Neural cell (in vitro differentiated cells): ENCODE measurements at regions not wholly inside any gene's neighbourhood (a gene's known extent, or its start where the extent isn't known, plus 50 kb on each side); places are given as distances from the start of the nearest gene placed in this dataset.

ENCODE experiments used
- H2AFZ ChIP-seq: fragments of 200-600, 300-800 bp; sonication (generic), shearing (Covaris generic); 2 replicates; pipeline ENCODE4 v1.6.0; 2014; ENCODE audit warnings: low read depth, mild to moderate bottlenecking, antibody characterized with exemption, low read length, moderate library complexity
- H3F3A ChIP-seq: fragments of 200-600 bp; shearing (Covaris generic); 2 replicates; pipeline ENCODE4 v1.6.1; 2016; ENCODE audit warnings: mild to moderate bottlenecking, moderate library complexity, mixed read lengths, antibody characterized with exemption, low read length; ENCODE audit not compliant: insufficient read depth, poor library complexity, severe bottlenecking
- H3K27ac ChIP-seq: fragments of 200-600, 300-800 bp; sonication (generic), shearing (Covaris generic); 2 replicates; pipeline ENCODE4 v1.5.1; 2014; ENCODE audit warnings: mild to moderate bottlenecking, low read length, moderate library complexity
- H3K27me3 ChIP-seq: fragments of 300-800, 200-600 bp; sonication (generic), shearing (Covaris generic); 2 replicates; pipeline ENCODE4 v1.6.0; 2014; ENCODE audit warnings: mild to moderate bottlenecking, low read depth, low read length, moderate library complexity; ENCODE audit not compliant: insufficient read depth
- H3K36me3 ChIP-seq: fragments of 300-800, 200-600 bp; sonication (generic), shearing (Covaris generic); 2 replicates; pipeline ENCODE4 v1.5.1; 2014; ENCODE audit warnings: mild to moderate bottlenecking, antibody characterized with exemption, low read length, moderate library complexity; ENCODE audit not compliant: insufficient read depth
- H3K4me2 ChIP-seq: fragments of 300-800, 200-600 bp; sonication (generic), shearing (Covaris generic); 2 replicates; pipeline ENCODE4 v1.6.0; 2014; ENCODE audit warnings: mild to moderate bottlenecking, low read length
- H3K4me3 ChIP-seq: fragments of 300-800, 200-600 bp; sonication (generic), shearing (Covaris generic); 2 replicates; pipeline ENCODE4 v1.5.1; 2014; ENCODE audit warnings: mild to moderate bottlenecking, low read length, moderate library complexity
- H3K79me2 ChIP-seq: fragments of 200-600 bp; shearing (Covaris generic); replicated peaks from 2 replicates; pipeline ENCODE4 v1.6.0; 2014; ENCODE audit warnings: mild to moderate bottlenecking, low read length, moderate library complexity; ENCODE audit not compliant: insufficient read depth
- H3K9ac ChIP-seq: fragments of 300-800, 200-600 bp; sonication (generic), shearing (Covaris generic); 2 replicates; pipeline ENCODE4 v1.6.1; 2016; ENCODE audit warnings: mild to moderate bottlenecking, low read length, mixed read lengths
- H3K9me2 ChIP-seq: fragments of 200-600 bp; shearing (Covaris generic); 2 replicates; pipeline ENCODE4 v1.6.1; 2016; ENCODE audit warnings: mild to moderate bottlenecking, low read length, mixed read lengths; ENCODE audit not compliant: insufficient read depth
- H3K9me3 ChIP-seq: fragments of 200-600, 300-800 bp; sonication (generic), shearing (Covaris generic); 2 replicates; pipeline ENCODE4 v1.6.1; 2016; ENCODE audit warnings: mild to moderate bottlenecking, mixed run types, low read length, moderate library complexity, mixed read lengths
- H4K20me1 ChIP-seq: fragments of 200-600 bp; shearing (Covaris generic); 2 replicates; pipeline ENCODE4 v1.6.1; 2016; ENCODE audit warnings: mild to moderate bottlenecking, mixed run types; ENCODE audit not compliant: insufficient read depth
- EP300 ChIP-seq: fragments of 450-650 bp; conservative IDR thresholded peaks from 2 replicates; pipeline ENCODE4 v1.6.1; 2014; ENCODE audit warnings: antibody characterized with exemption, mild to moderate bottlenecking, moderate library complexity; ENCODE audit not compliant: poor library complexity, severe bottlenecking
- EZH2 ChIP-seq: fragments of 200-600, 300-800 bp; shearing (Covaris generic), sonication (generic); IDR thresholded peaks from 2 replicates; pipeline ENCODE4 v1.6.1; 2014; ENCODE audit warnings: antibody characterized with exemption, low read length, borderline replicate concordance, mild to moderate bottlenecking; ENCODE audit not compliant: insufficient read depth, poor library complexity, severe bottlenecking
- MXI1 ChIP-seq: fragments of 450-650 bp; conservative IDR thresholded peaks from 2 replicates; pipeline ENCODE4 v1.6.1; 2014; ENCODE audit warnings: antibody characterized with exemption, mild to moderate bottlenecking; ENCODE audit not compliant: poor library complexity, severe bottlenecking
- POLR2AphosphoS5 ChIP-seq: IDR thresholded peaks from 2 replicates; pipeline ENCODE4 v1.6.1; 2012
- RAD21 ChIP-seq: fragments of 450-650 bp; conservative IDR thresholded peaks from 2 replicates; pipeline ENCODE4 v1.6.1; 2014; ENCODE audit warnings: antibody characterized with exemption, mild to moderate bottlenecking, moderate library complexity
- SMC3 ChIP-seq: fragments of 450-650 bp; conservative IDR thresholded peaks from 2 replicates; pipeline ENCODE4 v1.6.1; 2014; ENCODE audit warnings: antibody characterized with exemption, mild to moderate bottlenecking, moderate library complexity; ENCODE audit not compliant: poor library complexity
- TAF1 ChIP-seq: IDR thresholded peaks from 2 replicates; pipeline ENCODE4 v1.6.1; 2012; ENCODE audit warnings: low read depth
- TF ChIP-seq, protein P1 (sequence below): fragments of 450-650 bp; IDR thresholded peaks from 2 replicates; pipeline ENCODE4 v1.5.1; 2014; ENCODE audit warnings: antibody characterized with exemption, mild to moderate bottlenecking, moderate library complexity; ENCODE audit not compliant: poor library complexity, severe bottlenecking
- TF ChIP-seq, protein P2 (sequence below): IDR thresholded peaks from 2 replicates; pipeline ENCODE4 v1.6.1; 2012; ENCODE audit warnings: borderline replicate concordance

DNA sequence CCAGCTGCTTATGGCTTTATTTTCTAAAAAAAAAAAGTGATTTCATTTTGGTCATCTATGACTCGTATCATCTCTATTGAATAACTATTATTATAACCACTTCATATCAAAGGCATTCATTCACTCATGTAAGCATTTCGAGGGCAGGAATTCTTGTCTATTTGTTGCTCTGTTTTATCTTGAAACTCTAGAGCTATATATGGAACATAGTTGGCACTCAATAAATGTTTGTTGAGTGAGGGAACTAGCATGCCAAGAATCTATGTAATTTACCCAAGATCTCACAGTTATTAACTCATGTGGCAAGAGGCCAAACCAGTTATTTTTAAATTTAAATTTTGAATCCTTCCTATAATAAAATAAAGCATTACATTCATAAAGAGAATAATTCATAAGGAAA lies 470.1 kb downstream of the TMX3 start:
- TF ChIP-seq, protein P1, sequence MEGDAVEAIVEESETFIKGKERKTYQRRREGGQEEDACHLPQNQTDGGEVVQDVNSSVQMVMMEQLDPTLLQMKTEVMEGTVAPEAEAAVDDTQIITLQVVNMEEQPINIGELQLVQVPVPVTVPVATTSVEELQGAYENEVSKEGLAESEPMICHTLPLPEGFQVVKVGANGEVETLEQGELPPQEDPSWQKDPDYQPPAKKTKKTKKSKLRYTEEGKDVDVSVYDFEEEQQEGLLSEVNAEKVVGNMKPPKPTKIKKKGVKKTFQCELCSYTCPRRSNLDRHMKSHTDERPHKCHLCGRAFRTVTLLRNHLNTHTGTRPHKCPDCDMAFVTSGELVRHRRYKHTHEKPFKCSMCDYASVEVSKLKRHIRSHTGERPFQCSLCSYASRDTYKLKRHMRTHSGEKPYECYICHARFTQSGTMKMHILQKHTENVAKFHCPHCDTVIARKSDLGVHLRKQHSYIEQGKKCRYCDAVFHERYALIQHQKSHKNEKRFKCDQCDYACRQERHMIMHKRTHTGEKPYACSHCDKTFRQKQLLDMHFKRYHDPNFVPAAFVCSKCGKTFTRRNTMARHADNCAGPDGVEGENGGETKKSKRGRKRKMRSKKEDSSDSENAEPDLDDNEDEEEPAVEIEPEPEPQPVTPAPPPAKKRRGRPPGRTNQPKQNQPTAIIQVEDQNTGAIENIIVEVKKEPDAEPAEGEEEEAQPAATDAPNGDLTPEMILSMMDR: no peak
- TF ChIP-seq MXI1 (no peak), RAD21 (no peak), EZH2 (no peak), EP300 (no peak), TAF1 (no peak), POLR2AphosphoS5 (no peak), SMC3 (no peak)
- TF ChIP-seq, protein P2, sequence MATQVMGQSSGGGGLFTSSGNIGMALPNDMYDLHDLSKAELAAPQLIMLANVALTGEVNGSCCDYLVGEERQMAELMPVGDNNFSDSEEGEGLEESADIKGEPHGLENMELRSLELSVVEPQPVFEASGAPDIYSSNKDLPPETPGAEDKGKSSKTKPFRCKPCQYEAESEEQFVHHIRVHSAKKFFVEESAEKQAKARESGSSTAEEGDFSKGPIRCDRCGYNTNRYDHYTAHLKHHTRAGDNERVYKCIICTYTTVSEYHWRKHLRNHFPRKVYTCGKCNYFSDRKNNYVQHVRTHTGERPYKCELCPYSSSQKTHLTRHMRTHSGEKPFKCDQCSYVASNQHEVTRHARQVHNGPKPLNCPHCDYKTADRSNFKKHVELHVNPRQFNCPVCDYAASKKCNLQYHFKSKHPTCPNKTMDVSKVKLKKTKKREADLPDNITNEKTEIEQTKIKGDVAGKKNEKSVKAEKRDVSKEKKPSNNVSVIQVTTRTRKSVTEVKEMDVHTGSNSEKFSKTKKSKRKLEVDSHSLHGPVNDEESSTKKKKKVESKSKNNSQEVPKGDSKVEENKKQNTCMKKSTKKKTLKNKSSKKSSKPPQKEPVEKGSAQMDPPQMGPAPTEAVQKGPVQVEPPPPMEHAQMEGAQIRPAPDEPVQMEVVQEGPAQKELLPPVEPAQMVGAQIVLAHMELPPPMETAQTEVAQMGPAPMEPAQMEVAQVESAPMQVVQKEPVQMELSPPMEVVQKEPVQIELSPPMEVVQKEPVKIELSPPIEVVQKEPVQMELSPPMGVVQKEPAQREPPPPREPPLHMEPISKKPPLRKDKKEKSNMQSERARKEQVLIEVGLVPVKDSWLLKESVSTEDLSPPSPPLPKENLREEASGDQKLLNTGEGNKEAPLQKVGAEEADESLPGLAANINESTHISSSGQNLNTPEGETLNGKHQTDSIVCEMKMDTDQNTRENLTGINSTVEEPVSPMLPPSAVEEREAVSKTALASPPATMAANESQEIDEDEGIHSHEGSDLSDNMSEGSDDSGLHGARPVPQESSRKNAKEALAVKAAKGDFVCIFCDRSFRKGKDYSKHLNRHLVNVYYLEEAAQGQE: no peak
- peaks cover 3% of the 10 kb centered on the region for H3K9me3 ChIP-seq
- no peaks in the 10 kb centered on the region for H4K20me1 ChIP-seq
- no peaks in the 10 kb centered on the region for H3K79me2 ChIP-seq
- H3F3A ChIP-seq: no peaks in the 10 kb centered on the region
- H3K9ac ChIP-seq: no peak overlapping the region
- H3K4me2 ChIP-seq: no peak overlapping the region
- H3K9me2 ChIP-seq: no peaks in the 10 kb centered on the region
- H3K4me3 ChIP-seq: no peak overlapping the region
- H3K27me3 ChIP-seq: no peaks in the 10 kb centered on the region
- H2AFZ ChIP-seq: no peak overlapping the region
- H3K27ac ChIP-seq: no peak overlapping the region
- H3K36me3 ChIP-seq: no peaks in the 10 kb centered on the region

DNA sequence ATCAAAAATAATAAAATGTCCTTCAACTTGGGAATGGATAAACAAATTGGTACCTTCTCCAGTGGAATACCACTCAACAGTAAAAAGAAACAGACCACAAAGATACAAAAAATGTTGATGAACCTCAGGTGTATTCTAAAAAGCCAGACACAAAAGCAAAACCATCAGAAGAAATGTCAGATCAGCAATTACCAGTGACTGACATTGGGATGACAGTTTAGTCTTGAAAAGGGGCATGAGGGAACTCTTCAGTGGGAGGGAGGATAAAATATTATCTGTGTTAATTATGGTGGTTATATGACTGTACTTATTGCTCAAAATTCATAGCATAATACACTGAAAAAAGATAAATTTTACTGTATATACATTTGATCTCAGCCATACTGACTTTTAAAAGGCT lies 473.0 kb downstream of the TMX3 start:
- Histone ChIP-seq H3K79me2 (no peaks in the 10 kb centered on the region), H3K9me2 (no peaks in the 10 kb centered on the region), H3K9ac (no peak overlapping the region), H3K36me3 (no peaks in the 10 kb centered on the region), H3K27ac (peak overlapping the region; percentile 59), H3K9me3 (no peaks in the 10 kb centered on the region), H2AFZ (no peak overlapping the region), H3F3A (no peaks in the 10 kb centered on the region), H3K27me3 (no peaks in the 10 kb centered on the region), H4K20me1 (no peaks in the 10 kb centered on the region), H3K4me3 (no peak overlapping the region), H3K4me2 (no peak overlapping the region)
- TF ChIP-seq, protein P2: no peak
- peak; percentile 62 for TF ChIP-seq EP300
